ENCODE measurements at regions not wholly inside any gene's neighbourhood (a gene's known extent, or its start where the extent isn't known, plus 50 kb on each side); places are given as distances from the start of the nearest gene placed in this dataset.

DNA sequence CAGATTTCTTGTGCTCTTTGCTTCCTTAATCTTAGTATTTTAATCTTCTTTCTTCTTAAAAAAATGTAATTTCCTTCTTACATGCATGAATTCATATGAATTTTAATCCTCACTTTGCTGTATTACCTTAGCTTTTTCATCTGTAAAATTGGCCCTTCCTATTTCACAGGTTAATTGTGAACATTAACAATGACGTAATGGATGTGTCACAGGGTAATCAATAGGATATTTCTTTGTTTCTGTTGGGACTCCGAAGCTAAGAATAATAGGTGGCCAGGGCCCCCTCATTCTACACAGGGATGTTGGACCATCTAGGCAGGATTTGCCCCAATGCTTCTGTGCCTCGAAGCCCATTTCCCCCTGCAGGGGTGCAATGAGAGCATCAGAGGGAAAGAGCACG, 187.4 kb upstream of the NFIB start:
- TF ChIP-seq, protein P1, sequence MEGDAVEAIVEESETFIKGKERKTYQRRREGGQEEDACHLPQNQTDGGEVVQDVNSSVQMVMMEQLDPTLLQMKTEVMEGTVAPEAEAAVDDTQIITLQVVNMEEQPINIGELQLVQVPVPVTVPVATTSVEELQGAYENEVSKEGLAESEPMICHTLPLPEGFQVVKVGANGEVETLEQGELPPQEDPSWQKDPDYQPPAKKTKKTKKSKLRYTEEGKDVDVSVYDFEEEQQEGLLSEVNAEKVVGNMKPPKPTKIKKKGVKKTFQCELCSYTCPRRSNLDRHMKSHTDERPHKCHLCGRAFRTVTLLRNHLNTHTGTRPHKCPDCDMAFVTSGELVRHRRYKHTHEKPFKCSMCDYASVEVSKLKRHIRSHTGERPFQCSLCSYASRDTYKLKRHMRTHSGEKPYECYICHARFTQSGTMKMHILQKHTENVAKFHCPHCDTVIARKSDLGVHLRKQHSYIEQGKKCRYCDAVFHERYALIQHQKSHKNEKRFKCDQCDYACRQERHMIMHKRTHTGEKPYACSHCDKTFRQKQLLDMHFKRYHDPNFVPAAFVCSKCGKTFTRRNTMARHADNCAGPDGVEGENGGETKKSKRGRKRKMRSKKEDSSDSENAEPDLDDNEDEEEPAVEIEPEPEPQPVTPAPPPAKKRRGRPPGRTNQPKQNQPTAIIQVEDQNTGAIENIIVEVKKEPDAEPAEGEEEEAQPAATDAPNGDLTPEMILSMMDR (IDR thresholded peaks at IDR 0.05; ENCODE audit: insufficient read depth, low read depth, low read length): no peak
- no peak for TF ChIP-seq EZH2 (IDR thresholded peaks at IDR 0.05; ENCODE audit: insufficient read depth, low read length)
